ENCODE measurements at regions not wholly inside any gene's neighbourhood (a gene's known extent, or its start where the extent isn't known, plus 50 kb on each side); places are given as distances from the start of the nearest gene placed in this dataset.
A peak's percentile ranks its signal among the peaks of the same experiment; 100 is the strongest.

DNA sequence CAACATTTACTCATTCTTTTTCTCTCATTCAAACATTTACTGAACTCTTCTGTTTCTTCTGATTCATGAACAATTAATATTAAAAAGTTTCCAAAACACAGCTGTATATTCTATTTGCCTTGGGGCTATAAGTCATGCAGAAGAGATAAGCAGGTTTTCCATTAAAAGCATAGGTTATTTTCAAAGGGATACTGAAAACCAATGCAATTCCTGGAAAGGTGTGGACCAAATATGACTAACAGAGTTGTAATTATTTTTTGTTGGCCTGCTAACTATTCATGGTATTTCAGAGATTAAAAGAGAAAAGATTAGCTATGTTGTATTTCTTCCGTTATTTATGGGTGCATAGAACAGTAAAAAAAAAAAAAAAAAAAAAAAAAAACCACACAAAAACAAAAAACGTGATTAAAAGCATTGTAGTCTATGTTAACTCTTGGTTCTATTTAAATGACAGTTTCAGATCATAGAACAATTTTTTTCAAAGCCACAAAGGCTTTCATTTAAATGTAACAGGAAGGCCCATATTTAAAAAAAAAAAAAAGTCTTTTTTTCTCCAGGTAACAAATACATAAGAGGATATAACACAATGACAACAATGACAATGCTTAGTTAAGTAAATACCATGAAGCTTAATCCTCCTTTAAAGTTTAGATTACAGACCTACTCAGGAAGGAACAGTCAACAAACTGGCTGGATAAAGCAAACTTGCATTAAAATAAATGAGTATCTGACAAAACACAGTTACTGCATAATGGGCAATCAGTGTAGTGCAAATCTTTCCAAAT, 1042.9 kb downstream of the GATA3 start:
- H3K27ac ChIP-seq, result no peak overlapping the region
- no peak overlapping the region for H2AFZ ChIP-seq
- H3K4me2 ChIP-seq, result no peak overlapping the region
- no peaks in the 10 kb centered on the region for H3K79me2 ChIP-seq
- H3K36me3 ChIP-seq (replicated peaks; ENCODE audit: insufficient read depth, low read depth), result no peaks in the 10 kb centered on the region
- no peaks in the 10 kb centered on the region for H3K9me3 ChIP-seq (ENCODE audit: low read depth)
- H3K4me3 ChIP-seq, result no peak overlapping the region
- TF ChIP-seq EZH2 (IDR thresholded peaks at IDR 0.05; ENCODE audit: borderline replicate concordance), result no peak
- no peak for TF ChIP-seq CTCF (IDR thresholded peaks at IDR 0.05; ENCODE audit: poor library complexity)
- no peak for TF ChIP-seq EZH2phosphoT487 (IDR thresholded peaks at IDR 0.05; ENCODE audit: low read depth, severe bottlenecking, unreplicated experiment)
- H4K20me1 ChIP-seq (ENCODE audit: insufficient read depth, poor library complexity, severe bottlenecking), result no peaks in the 10 kb centered on the region
- H3K9me2 ChIP-seq (replicated peaks; ENCODE audit: insufficient read depth), result no peaks in the 10 kb centered on the region
- no peaks in the 10 kb centered on the region for H3K4me1 ChIP-seq (ENCODE audit: insufficient read depth)
- DNase-seq (ENCODE audit: low spot score), result no peak
- WGBS (ENCODE audit: low lambda C conversion rate, missing lambda C conversion rate), result 44% methylated on average over 2 of the region's 2 CpGs
- H3K27me3 ChIP-seq, result no peaks in the 10 kb centered on the region

DNA sequence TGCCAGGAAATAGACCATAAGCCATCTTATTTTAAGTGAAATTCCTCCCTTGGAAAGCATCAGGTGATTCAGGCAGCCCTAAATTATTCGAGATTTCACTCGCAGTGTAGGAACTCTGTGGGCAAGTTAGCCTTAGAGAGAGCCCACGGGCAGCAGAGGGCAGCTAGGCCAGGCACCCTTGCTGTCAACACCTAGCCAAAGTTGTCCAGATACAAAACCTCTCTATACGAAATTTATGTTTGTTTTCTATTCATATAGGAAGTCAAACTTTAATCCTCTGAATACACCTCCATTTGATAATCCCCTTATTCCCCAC, 1043.5 kb downstream of the GATA3 start:
- Histone ChIP-seq H3K9me3 (ENCODE audit: low read depth) (no peaks in the 10 kb centered on the region), H3K27me3 (no peaks in the 10 kb centered on the region), H4K20me1 (ENCODE audit: insufficient read depth, poor library complexity, severe bottlenecking) (no peaks in the 10 kb centered on the region), H3K36me3 (replicated peaks; ENCODE audit: insufficient read depth, low read depth) (no peaks in the 10 kb centered on the region), H3K4me2 (no peak overlapping the region), H2AFZ (no peak overlapping the region), H3K4me3 (no peak overlapping the region), H3K79me2 (no peaks in the 10 kb centered on the region), H3K27ac (no peak overlapping the region), H3K9me2 (replicated peaks; ENCODE audit: insufficient read depth) (no peaks in the 10 kb centered on the region), H3K4me1 (ENCODE audit: insufficient read depth) (no peaks in the 10 kb centered on the region)
- no peak for DNase-seq (ENCODE audit: low spot score)
- TF ChIP-seq CTCF (IDR thresholded peaks at IDR 0.05; ENCODE audit: poor library complexity) (no peak), EZH2phosphoT487 (IDR thresholded peaks at IDR 0.05; ENCODE audit: low read depth, severe bottlenecking, unreplicated experiment) (no peak), EZH2 (IDR thresholded peaks at IDR 0.05; ENCODE audit: borderline replicate concordance) (no peak)
- 34% methylated on average over 4 of the region's 4 CpGs for WGBS (ENCODE audit: low lambda C conversion rate, missing lambda C conversion rate)

DNA sequence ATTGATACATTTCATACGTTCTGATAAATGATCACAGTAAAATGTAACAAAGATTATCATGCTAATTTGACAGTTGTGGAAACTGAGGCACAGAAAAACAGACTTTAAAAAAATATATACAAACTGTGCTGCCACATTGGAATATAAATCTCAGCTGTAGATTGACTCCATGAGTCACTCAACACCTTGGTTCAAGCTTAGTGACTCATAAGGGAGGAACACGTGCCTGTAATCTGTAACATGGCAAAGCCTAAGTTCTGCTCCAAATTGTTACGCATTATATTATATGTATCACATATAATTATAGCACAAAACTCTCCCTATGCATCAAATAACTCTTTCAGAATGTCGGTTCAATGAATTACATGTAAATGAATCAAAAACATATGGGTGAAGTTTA, 1047.5 kb downstream of the GATA3 start:
- WGBS (ENCODE audit: low lambda C conversion rate, missing lambda C conversion rate), result 66% methylated on average over 4 of the region's 4 CpGs
- Histone ChIP-seq H2AFZ (no peak overlapping the region), H3K4me1 (ENCODE audit: insufficient read depth) (no peaks in the 10 kb centered on the region), H3K27ac (no peak overlapping the region), H3K36me3 (replicated peaks; ENCODE audit: insufficient read depth, low read depth) (no peaks in the 10 kb centered on the region), H3K79me2 (no peaks in the 10 kb centered on the region), H3K4me2 (no peak overlapping the region), H4K20me1 (ENCODE audit: insufficient read depth, poor library complexity, severe bottlenecking) (no peaks in the 10 kb centered on the region), H3K27me3 (no peaks in the 10 kb centered on the region), H3K4me3 (no peak overlapping the region), H3K9me2 (replicated peaks; ENCODE audit: insufficient read depth) (no peaks in the 10 kb centered on the region), H3K9me3 (ENCODE audit: low read depth) (no peaks in the 10 kb centered on the region)
- TF ChIP-seq EZH2phosphoT487 (IDR thresholded peaks at IDR 0.05; ENCODE audit: low read depth, severe bottlenecking, unreplicated experiment) (no peak), EZH2 (IDR thresholded peaks at IDR 0.05; ENCODE audit: borderline replicate concordance) (no peak), CTCF (IDR thresholded peaks at IDR 0.05; ENCODE audit: poor library complexity) (no peak)
- peak; percentile 3 for DNase-seq (ENCODE audit: low spot score)
